ENCODE measurements at regions not wholly inside any gene's neighbourhood (a gene's known extent, or its start where the extent isn't known, plus 50 kb on each side); places are given as distances from the start of the nearest gene placed in this dataset.
A peak's percentile ranks its signal among the peaks of the same experiment; 100 is the strongest.

DNA sequence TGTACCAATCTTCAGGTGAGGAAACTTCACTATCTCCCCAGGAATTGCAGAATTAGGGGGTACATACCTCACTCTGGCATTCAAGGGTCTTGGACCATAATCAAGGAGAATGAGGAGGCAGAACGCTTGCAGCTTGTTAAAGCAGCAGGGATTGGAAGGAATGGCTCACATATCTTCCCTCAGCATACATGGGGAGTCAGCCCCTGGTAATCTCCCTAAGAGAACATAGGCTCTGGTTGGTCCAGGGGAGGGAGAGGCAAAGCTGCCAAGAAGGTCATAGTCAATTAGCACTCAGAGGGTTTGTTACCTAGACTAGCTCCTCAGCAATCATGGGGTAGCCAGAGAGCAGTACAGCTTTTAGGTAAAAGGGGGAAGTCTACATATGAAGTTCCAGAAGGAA lies 256.8 kb downstream of the INSC start:
- Histone ChIP-seq H3K9me3 (no peaks in the 10 kb centered on the region; the same call in 1 of the 2 replicates), H3K4me2 (no peak overlapping the region), H3K4me3 (no peak overlapping the region), H3K4me1 (no peaks in the 10 kb centered on the region), H3K36me3 (no peaks in the 10 kb centered on the region), H3K9ac (no peak overlapping the region), H3K27ac (no peak overlapping the region), H3K27me3 (no peaks in the 10 kb centered on the region), H4K20me1 (no peaks in the 10 kb centered on the region)
- TF ChIP-seq Cebpa-rat (IDR thresholded peaks at IDR 0.05): no peak

DNA sequence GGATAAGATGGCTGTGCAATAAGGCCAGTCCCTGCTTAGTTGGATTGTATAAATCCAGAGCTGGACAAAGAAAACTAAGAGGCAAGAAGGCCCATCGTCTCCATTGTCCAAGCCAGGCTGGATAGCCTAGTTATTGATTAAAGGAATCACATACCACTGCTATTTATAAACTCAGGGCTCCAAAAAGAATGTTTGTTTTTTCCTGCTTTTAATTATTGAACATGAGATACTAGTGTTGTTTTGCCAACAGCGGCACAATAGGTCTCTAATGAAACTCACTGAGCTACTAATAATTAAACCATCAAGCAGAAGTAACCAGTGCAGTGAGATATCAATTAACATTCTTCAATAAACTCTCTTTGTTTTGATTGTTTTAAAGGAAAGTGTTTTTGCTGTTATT lies 259.7 kb downstream of the INSC start:
- Histone ChIP-seq H3K4me2 (no peak overlapping the region), H4K20me1 (no peaks in the 10 kb centered on the region), H3K9me3 (peaks cover 21% of the 10 kb centered on the region), H3K4me3 (no peak overlapping the region), H3K27me3 (no peaks in the 10 kb centered on the region), H3K27ac (no peak overlapping the region), H3K9ac (no peak overlapping the region), H3K36me3 (no peaks in the 10 kb centered on the region), H3K4me1 (no peaks in the 10 kb centered on the region)
- TF ChIP-seq Cebpa-rat (IDR thresholded peaks at IDR 0.05): no peak

DNA sequence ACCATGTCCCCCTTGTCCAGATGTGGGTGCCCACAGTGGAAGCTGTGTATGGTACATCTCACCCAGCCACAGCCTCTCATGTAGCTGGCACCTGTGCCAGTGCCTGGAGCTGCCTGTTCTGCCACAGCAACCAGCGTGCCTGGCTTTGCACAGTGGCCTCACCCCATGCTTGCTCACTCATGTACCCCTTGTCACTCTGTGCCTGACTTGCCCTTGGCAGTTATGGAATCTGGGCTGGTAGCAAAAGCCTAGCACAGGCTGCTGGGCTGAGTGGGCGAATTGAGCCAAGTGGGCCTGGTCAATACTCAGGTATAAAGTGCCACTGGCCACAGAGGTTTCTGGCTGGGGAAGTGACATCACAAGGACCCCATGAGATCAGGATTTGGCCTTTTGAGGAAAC lies 264.2 kb downstream of the INSC start:
- no peak for TF ChIP-seq Cebpa-rat (IDR thresholded peaks at IDR 0.05)
- no peaks in the 10 kb centered on the region for H4K20me1 ChIP-seq
- H3K27me3 ChIP-seq: no peaks in the 10 kb centered on the region
- H3K27ac ChIP-seq: no peak overlapping the region
- no peak overlapping the region for H3K9ac ChIP-seq
- H3K36me3 ChIP-seq: no peaks in the 10 kb centered on the region
- H3K9me3 ChIP-seq: peaks cover 21% of the 10 kb centered on the region
- H3K4me2 ChIP-seq: no peak overlapping the region
- no peaks in the 10 kb centered on the region for H3K4me1 ChIP-seq
- no peak overlapping the region for H3K4me3 ChIP-seq

DNA sequence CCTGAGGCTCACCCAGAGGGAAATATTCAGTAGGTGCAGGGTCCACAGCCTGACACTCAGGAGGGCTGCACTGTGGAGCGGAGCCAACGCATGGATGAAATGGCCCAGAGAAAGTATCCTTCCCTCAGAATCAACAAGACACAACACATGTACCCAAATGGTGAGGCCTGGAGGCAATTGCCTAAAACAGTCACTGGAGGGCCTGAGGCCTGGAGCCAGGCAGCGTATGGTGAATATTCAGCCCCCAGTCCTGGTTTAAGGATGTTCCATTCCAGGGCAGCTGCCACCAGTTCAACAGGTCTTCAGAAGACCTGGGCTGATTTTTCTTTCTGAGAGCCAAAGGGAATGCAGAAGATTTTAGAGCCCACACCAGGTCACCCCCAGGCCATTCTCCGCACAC lies 264.8 kb downstream of the INSC start:
- Histone ChIP-seq H3K9ac (no peak overlapping the region), H3K27ac (no peak overlapping the region), H3K36me3 (no peaks in the 10 kb centered on the region), H3K4me2 (no peak overlapping the region), H3K27me3 (no peaks in the 10 kb centered on the region), H4K20me1 (no peaks in the 10 kb centered on the region), H3K9me3 (peaks cover 21% of the 10 kb centered on the region), H3K4me1 (no peaks in the 10 kb centered on the region), H3K4me3 (no peak overlapping the region)
- TF ChIP-seq Cebpa-rat (IDR thresholded peaks at IDR 0.05): no peak

DNA sequence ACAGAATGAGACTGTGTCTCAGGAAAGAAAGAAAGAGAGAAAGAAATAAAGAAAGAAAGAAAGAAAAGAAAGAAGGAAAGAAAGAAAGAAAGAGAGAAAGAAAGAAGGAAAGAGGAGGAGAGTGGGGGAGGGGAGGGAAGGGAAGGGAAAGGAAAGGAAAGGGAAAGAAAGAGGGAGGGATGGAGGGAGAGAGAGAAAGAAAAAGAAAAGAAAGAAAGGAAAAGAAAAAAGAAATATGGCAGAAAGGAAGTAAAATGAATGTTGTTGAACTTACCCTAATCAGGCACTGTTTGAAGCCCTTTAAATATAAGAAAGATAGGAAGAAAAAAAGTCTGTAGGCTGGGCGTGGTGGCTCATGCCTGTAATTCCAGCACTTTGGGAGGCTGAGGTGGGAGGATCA lies 276.1 kb downstream of the INSC start:
- Histone ChIP-seq H3K9ac (no peak overlapping the region), H3K4me3 (no peak overlapping the region), H3K4me1 (no peaks in the 10 kb centered on the region), H3K9me3 (peaks cover 7% of the 10 kb centered on the region), H3K36me3 (no peaks in the 10 kb centered on the region), H3K27ac (no peak overlapping the region), H3K4me2 (no peak overlapping the region), H3K27me3 (no peaks in the 10 kb centered on the region), H4K20me1 (no peaks in the 10 kb centered on the region)
- no peak for TF ChIP-seq Cebpa-rat (IDR thresholded peaks at IDR 0.05)

DNA sequence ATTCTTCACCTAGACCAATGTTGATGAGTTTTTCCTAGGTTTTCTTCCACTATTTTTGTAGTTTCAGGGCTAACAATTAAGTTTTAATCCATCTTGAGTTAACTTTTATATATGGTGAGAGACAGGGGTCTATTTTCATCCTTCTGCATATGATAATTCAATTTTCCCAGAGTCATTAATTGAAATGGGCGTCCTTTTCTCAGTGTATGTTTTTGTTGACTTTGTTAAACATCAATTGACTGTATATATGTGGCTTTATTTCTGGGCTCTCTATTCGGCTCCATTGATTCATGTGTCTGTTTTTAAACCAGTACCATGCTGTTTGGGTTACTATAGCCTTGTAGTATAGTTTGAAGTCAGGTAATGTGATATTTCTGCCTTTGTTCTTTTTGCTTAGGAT lies 282.1 kb downstream of the INSC start:
- H3K4me1 ChIP-seq: peaks cover under 1% of the 10 kb centered on the region
- H3K4me3 ChIP-seq: no peak overlapping the region
- no peak overlapping the region for H3K4me2 ChIP-seq
- no peaks in the 10 kb centered on the region for H4K20me1 ChIP-seq
- no peaks in the 10 kb centered on the region for H3K27me3 ChIP-seq
- no peaks in the 10 kb centered on the region for H3K36me3 ChIP-seq
- no peak overlapping the region for H3K27ac ChIP-seq
- H3K9me3 ChIP-seq: peaks cover 15% of the 10 kb centered on the region
- no peak for TF ChIP-seq Cebpa-rat (IDR thresholded peaks at IDR 0.05)
- no peak overlapping the region for H3K9ac ChIP-seq

DNA sequence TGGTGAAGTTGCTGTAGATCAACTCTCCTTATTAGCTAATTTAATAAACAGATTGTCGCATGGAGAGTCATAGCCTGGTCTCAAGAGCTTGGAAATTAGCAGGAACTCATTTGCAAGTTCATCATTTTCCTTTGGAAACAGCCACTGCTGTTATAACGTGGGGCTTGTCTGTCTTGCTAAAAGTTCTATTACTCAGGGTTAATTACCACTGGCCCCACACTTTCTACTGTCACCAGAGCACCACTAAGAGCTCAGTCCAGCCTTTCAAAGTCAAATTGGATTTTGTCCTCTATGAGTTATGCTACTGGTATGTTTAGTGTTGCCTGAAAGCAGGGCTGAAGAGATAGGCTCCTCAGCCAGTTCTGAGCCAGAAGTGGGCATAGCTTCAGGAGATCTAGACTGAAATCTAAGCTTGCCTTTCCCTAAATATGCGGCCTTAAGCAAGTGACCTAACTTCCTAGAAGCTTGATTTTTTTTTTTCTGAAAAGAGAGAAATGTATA lies 292.2 kb downstream of the INSC start:
- Histone ChIP-seq H3K36me3 (no peaks in the 10 kb centered on the region), H3K4me2 (no peak overlapping the region), H3K9me3 (no peaks in the 10 kb centered on the region), H3K4me3 (no peak overlapping the region), H3K27ac (no peak overlapping the region), H3K27me3 (no peaks in the 10 kb centered on the region), H3K4me1 (peaks cover 27% of the 10 kb centered on the region), H4K20me1 (no peaks in the 10 kb centered on the region), H3K9ac (no peak overlapping the region)
- TF ChIP-seq Cebpa-rat (IDR thresholded peaks at IDR 0.05): no peak

DNA sequence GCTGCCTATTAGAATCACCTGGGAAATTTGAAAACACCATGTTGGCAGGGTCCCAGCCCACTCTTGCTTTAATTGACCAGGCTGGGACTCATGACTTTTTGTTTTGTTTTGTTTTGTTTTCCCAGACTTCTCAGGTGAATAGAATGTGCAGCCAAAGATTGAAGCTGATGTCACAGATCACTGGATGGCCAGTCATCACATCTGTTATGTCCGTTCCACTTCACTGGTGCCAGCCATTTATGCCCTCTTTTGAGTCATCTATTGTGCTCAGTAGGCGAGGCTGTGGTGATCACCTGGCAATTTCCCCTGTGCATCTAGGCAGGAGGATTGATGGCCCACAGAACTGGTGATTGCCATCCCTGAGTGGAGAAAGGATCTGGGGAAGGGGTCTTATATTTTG lies 297.3 kb downstream of the INSC start:
- H4K20me1 ChIP-seq: no peaks in the 10 kb centered on the region
- H3K27me3 ChIP-seq: no peaks in the 10 kb centered on the region
- no peak overlapping the region for H3K9ac ChIP-seq

DNA sequence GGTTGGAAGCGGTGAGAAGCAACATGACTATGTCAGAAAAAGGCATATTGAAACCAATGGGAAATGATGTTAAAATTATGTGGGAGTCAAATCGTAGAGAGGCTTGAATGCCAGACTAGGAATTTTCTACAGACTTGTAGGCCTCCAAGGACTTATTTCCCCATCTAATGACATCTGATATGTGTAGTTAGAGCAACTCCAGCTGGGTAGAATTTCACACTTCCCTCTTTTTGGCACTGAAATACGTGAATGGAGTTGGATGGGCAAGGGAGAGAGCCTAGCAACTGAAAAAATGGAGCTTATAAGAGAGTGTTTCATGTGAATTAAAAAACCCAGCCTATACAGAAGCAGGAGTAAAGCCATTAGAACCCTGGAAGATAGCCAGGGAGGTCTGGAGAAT lies 304.2 kb downstream of the INSC start:
- H3K27me3 ChIP-seq: no peaks in the 10 kb centered on the region
- no peak for TF ChIP-seq Cebpa-rat (IDR thresholded peaks at IDR 0.05)
- peaks cover 6% of the 10 kb centered on the region; the same call in 1 of the 2 replicates for H3K4me1 ChIP-seq

More for the DNA sequence above, 297.3 kb downstream of the INSC start:
- Histone ChIP-seq H3K4me2 (peak overlapping the region; percentile 67), H3K4me1 (peaks cover 31% of the 10 kb centered on the region), H3K27ac (peak overlapping the region; percentile 62), H3K4me3 (no peak overlapping the region), H3K9me3 (no peaks in the 10 kb centered on the region), H3K36me3 (no peaks in the 10 kb centered on the region)
- TF ChIP-seq Cebpa-rat (IDR thresholded peaks at IDR 0.05): no peak

DNA sequence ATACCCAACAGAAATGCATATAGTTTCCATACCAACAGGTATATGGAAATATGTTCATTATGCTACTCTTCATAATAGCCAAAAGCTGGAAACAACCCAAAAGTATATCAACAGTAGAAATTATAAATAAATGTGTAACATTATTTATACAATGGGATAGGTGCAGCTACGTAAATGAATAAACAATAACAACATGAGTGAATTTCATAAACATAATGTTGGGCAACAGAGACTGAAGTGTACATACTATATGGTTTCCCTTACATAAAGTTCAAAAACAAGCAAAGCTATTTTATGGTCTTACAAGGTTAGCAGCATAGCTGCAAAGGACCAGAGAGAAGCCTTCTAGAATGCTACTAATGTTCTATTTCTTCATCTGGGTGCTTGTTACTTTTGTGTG lies 305.0 kb downstream of the INSC start:
- Histone ChIP-seq H3K4me2 (no peak overlapping the region), H3K9ac (no peak overlapping the region), H3K27ac (no peak overlapping the region), H3K27me3 (no peaks in the 10 kb centered on the region), H3K36me3 (no peaks in the 10 kb centered on the region), H3K4me1 (peaks cover 6% of the 10 kb centered on the region; the same call in 1 of the 2 replicates), H3K4me3 (no peak overlapping the region), H4K20me1 (no peaks in the 10 kb centered on the region), H3K9me3 (no peaks in the 10 kb centered on the region)
- no peak for TF ChIP-seq Cebpa-rat (IDR thresholded peaks at IDR 0.05)

More for the DNA sequence above, 304.2 kb downstream of the INSC start:
- Histone ChIP-seq H3K4me3 (no peak overlapping the region), H3K4me2 (no peak overlapping the region), H3K27ac (no peak overlapping the region), H3K36me3 (no peaks in the 10 kb centered on the region), H3K9me3 (no peaks in the 10 kb centered on the region), H4K20me1 (no peaks in the 10 kb centered on the region), H3K9ac (no peak overlapping the region)

DNA sequence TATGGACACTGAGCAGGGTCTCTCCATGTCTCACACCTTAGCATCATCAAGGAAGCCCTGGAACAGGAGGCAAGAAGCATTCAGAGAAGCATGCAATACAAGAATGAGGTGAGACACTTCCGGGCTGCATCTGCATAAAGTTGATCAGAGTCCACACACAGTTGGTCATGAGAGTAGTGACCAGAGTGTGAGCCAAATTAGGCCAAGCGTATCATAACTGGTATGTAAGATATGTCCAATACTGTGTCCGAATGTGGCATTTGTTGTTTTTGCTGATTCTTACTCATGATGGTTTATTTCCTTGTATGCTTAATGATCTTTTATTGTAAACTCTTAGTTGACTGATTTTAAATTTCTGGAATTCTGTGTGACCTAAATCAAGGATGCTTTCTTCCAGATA lies 315.7 kb downstream of the INSC start:
- no peaks in the 10 kb centered on the region for H4K20me1 ChIP-seq
- TF ChIP-seq Cebpa-rat (IDR thresholded peaks at IDR 0.05): no peak
- no peak overlapping the region for H3K27ac ChIP-seq
- H3K4me1 ChIP-seq: no peaks in the 10 kb centered on the region
- no peaks in the 10 kb centered on the region for H3K36me3 ChIP-seq
- no peaks in the 10 kb centered on the region for H3K9me3 ChIP-seq
- no peak overlapping the region for H3K4me2 ChIP-seq
- no peaks in the 10 kb centered on the region for H3K27me3 ChIP-seq
- H3K9ac ChIP-seq: no peak overlapping the region
- H3K4me3 ChIP-seq: no peak overlapping the region

Data from BLaER1 (cell line).